Panc1 (cell line): ENCODE measurements at regions not wholly inside any gene's neighbourhood (a gene's known extent, or its start where the extent isn't known, plus 50 kb on each side); places are given as distances from the start of the nearest gene placed in this dataset.

ENCODE experiments used
- SIN3A ChIP-seq: IDR thresholded peaks from 2 replicates; pipeline ENCODE4 v1.6.1; 2012; ENCODE audit warnings: low read depth, mild to moderate bottlenecking, low read length, moderate library complexity, borderline replicate concordance; ENCODE audit not compliant: insufficient read depth
- TF ChIP-seq, protein P1 (sequence below): fragments of 450-650 bp; IDR thresholded peaks from 2 replicates; pipeline ENCODE4 v1.5.1; 2017; ENCODE audit warnings: mild to moderate bottlenecking
- TF ChIP-seq, protein P2 (sequence below), 2 experiments: IDR thresholded peaks; 2 replicates each; pipeline ENCODE4 v1.6.1; 2011 to 2012; ENCODE audit warnings: low read depth in 2 of 2, control low read depth in 1 of 2, low read length in 1 of 2, mild to moderate bottlenecking in 1 of 2, moderate library complexity in 1 of 2; ENCODE audit not compliant: insufficient read depth in 1 of 2

DNA sequence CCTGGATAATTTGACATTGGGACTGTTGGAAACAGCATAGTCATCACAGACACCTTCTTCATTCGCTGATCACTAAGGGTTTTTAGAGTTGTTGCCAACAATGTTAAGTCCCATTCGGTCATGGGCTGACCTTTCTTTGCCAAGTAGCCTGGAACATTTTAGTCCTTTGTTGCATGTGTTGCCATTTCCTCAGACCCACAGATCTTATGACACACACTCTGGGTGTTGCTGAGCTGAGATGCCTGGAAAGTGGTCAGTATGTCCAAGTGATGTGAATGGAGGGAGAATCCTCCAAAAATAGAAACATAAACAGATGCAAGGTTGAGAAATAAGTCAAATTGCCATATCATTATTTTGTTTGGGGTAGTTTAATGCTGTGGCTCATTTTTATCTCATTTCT is 61.5 kb upstream of the GJA5 start:
- TF ChIP-seq, protein P1, sequence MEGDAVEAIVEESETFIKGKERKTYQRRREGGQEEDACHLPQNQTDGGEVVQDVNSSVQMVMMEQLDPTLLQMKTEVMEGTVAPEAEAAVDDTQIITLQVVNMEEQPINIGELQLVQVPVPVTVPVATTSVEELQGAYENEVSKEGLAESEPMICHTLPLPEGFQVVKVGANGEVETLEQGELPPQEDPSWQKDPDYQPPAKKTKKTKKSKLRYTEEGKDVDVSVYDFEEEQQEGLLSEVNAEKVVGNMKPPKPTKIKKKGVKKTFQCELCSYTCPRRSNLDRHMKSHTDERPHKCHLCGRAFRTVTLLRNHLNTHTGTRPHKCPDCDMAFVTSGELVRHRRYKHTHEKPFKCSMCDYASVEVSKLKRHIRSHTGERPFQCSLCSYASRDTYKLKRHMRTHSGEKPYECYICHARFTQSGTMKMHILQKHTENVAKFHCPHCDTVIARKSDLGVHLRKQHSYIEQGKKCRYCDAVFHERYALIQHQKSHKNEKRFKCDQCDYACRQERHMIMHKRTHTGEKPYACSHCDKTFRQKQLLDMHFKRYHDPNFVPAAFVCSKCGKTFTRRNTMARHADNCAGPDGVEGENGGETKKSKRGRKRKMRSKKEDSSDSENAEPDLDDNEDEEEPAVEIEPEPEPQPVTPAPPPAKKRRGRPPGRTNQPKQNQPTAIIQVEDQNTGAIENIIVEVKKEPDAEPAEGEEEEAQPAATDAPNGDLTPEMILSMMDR: no peak
- TF ChIP-seq SIN3A: no peak
- TF ChIP-seq, protein P2, sequence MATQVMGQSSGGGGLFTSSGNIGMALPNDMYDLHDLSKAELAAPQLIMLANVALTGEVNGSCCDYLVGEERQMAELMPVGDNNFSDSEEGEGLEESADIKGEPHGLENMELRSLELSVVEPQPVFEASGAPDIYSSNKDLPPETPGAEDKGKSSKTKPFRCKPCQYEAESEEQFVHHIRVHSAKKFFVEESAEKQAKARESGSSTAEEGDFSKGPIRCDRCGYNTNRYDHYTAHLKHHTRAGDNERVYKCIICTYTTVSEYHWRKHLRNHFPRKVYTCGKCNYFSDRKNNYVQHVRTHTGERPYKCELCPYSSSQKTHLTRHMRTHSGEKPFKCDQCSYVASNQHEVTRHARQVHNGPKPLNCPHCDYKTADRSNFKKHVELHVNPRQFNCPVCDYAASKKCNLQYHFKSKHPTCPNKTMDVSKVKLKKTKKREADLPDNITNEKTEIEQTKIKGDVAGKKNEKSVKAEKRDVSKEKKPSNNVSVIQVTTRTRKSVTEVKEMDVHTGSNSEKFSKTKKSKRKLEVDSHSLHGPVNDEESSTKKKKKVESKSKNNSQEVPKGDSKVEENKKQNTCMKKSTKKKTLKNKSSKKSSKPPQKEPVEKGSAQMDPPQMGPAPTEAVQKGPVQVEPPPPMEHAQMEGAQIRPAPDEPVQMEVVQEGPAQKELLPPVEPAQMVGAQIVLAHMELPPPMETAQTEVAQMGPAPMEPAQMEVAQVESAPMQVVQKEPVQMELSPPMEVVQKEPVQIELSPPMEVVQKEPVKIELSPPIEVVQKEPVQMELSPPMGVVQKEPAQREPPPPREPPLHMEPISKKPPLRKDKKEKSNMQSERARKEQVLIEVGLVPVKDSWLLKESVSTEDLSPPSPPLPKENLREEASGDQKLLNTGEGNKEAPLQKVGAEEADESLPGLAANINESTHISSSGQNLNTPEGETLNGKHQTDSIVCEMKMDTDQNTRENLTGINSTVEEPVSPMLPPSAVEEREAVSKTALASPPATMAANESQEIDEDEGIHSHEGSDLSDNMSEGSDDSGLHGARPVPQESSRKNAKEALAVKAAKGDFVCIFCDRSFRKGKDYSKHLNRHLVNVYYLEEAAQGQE (IDR thresholded peaks at IDR 0.05; ENCODE audit: insufficient read depth in 1 of 2, low read depth in 2 of 2, low read length in 1 of 2): no peak
